Loucy (cell line): ENCODE measurements at regions not wholly inside any gene's neighbourhood (a gene's known extent, or its start where the extent isn't known, plus 50 kb on each side); places are given as distances from the start of the nearest gene placed in this dataset.

Experiments
- H2AFZ ChIP-seq: fragments of 200-600 bp; sonication (generic); 2 replicates; pipeline ENCODE4 v1.6.0; 2016; ENCODE audit warnings: antibody characterized with exemption, mild to moderate bottlenecking, low read length, moderate library complexity
- H3F3A ChIP-seq: fragments of 200-600 bp; 2 replicates; pipeline ENCODE4 v1.6.0; 2016; ENCODE audit warnings: antibody characterized with exemption, low read depth, mild to moderate bottlenecking
- H3K27me3 ChIP-seq: fragments of 200-600 bp; sonication (generic); 2 replicates; pipeline ENCODE4 v1.6.1; 2014; ENCODE audit warnings: low read length, mild to moderate bottlenecking; ENCODE audit not compliant: insufficient read depth, poor library complexity, severe bottlenecking
- H3K36me3 ChIP-seq: fragments of 200-600 bp; sonication (generic); 2 replicates; pipeline ENCODE4 v1.6.1; 2016; ENCODE audit warnings: low read length; ENCODE audit not compliant: insufficient read depth
- H3K4me1 ChIP-seq: fragments of 200-600 bp; sonication (generic); 2 replicates; pipeline ENCODE4 v1.5.1; 2014; ENCODE audit warnings: low read length, mild to moderate bottlenecking; ENCODE audit not compliant: insufficient read depth, poor library complexity, severe bottlenecking
- H3K4me2 ChIP-seq: fragments of 200-600 bp; sonication (generic); 2 replicates; pipeline ENCODE4 v1.6.0; 2014; ENCODE audit warnings: antibody characterized with exemption, low read length, low read depth, mild to moderate bottlenecking; ENCODE audit not compliant: poor library complexity, severe bottlenecking
- H3K4me3 ChIP-seq: fragments of 200-600 bp; sonication (generic); 2 replicates; pipeline ENCODE4 v1.5.1; 2014; ENCODE audit warnings: low read length, mild to moderate bottlenecking, mixed read lengths; ENCODE audit not compliant: poor library complexity, severe bottlenecking
- H3K79me2 ChIP-seq: fragments of 200-600 bp; sonication (generic); 2 replicates; pipeline ENCODE4 v1.6.1; 2014; ENCODE audit warnings: low read length; ENCODE audit not compliant: insufficient read depth
- H3K9ac ChIP-seq: fragments of 200-600 bp; sonication (generic); 2 replicates; pipeline ENCODE4 v1.6.0; 2014; ENCODE audit warnings: mild to moderate bottlenecking, low read depth, low read length, moderate library complexity; ENCODE audit not compliant: poor library complexity, severe bottlenecking
- H3K9me2 ChIP-seq: fragments of 200-600 bp; sonication (generic); replicated peaks from 2 replicates; pipeline ENCODE4 v1.6.1; 2016; ENCODE audit warnings: low read depth, low read length, mixed read lengths
- H3K9me3 ChIP-seq: fragments of 200-600 bp; sonication (generic); 2 replicates; pipeline ENCODE4 v1.6.1; 2014; ENCODE audit warnings: mild to moderate bottlenecking, antibody characterized with exemption, low read length, low read depth; ENCODE audit not compliant: insufficient read depth
- H4K20me1 ChIP-seq: fragments of 200-600 bp; sonication (generic); 2 replicates; pipeline ENCODE4 v1.6.0; 2014; ENCODE audit warnings: antibody characterized with exemption, low read length, mild to moderate bottlenecking; ENCODE audit not compliant: insufficient read depth, poor library complexity, severe bottlenecking
- CTCF ChIP-seq: fragments of 200-600 bp; sonication (generic); conservative IDR thresholded peaks from 2 replicates; pipeline ENCODE4 v1.5.1; 2014; ENCODE audit warnings: mild to moderate bottlenecking, antibody characterized with exemption, low read length
- EZH2phosphoT487 ChIP-seq: fragments of 200-600 bp; IDR thresholded peaks from 2 replicates; pipeline ENCODE4 v1.6.1; 2018; ENCODE audit warnings: antibody characterized with exemption, mild to moderate bottlenecking, moderate library complexity, borderline replicate concordance

- H3K9ac ChIP-seq = no peak overlapping the region
- H3K4me1 ChIP-seq = no peaks in the 10 kb centered on the region
- no peaks in the 10 kb centered on the region for H3F3A ChIP-seq
- H3K27me3 ChIP-seq = no peaks in the 10 kb centered on the region
- no peaks in the 10 kb centered on the region for H3K79me2 ChIP-seq
- no peaks in the 10 kb centered on the region for H3K9me2 ChIP-seq
- no peaks in the 10 kb centered on the region for H3K9me3 ChIP-seq
- no peak overlapping the region for H3K4me2 ChIP-seq
- H3K4me3 ChIP-seq = no peak overlapping the region
- H4K20me1 ChIP-seq = no peaks in the 10 kb centered on the region
- TF ChIP-seq CTCF = no peak
- no peak for TF ChIP-seq EZH2phosphoT487
- H2AFZ ChIP-seq = no peak overlapping the region
- no peaks in the 10 kb centered on the region for H3K36me3 ChIP-seq
Measured at GRCh38 chr14:83395321-83395720, 1861.7 kb upstream of the SEL1L start.

GRCh38 chr14:83416476-83416875 is 1882.8 kb upstream of the SEL1L start:
- no peak overlapping the region for H2AFZ ChIP-seq
- H3K79me2 ChIP-seq = no peaks in the 10 kb centered on the region
- H3F3A ChIP-seq = no peaks in the 10 kb centered on the region
- no peaks in the 10 kb centered on the region for H3K4me1 ChIP-seq
- H3K9me3 ChIP-seq = no peaks in the 10 kb centered on the region
- no peaks in the 10 kb centered on the region for H3K27me3 ChIP-seq
- TF ChIP-seq CTCF (no peak), EZH2phosphoT487 (no peak)
- no peak overlapping the region for H3K9ac ChIP-seq
- no peaks in the 10 kb centered on the region for H4K20me1 ChIP-seq
- H3K4me2 ChIP-seq = no peak overlapping the region
- H3K36me3 ChIP-seq = no peaks in the 10 kb centered on the region
- no peaks in the 10 kb centered on the region for H3K9me2 ChIP-seq
- no peak overlapping the region for H3K4me3 ChIP-seq

- Histone ChIP-seq H3K79me2 (no peaks in the 10 kb centered on the region), H3K36me3 (no peaks in the 10 kb centered on the region), H3K9me3 (no peaks in the 10 kb centered on the region), H3K27me3 (no peaks in the 10 kb centered on the region), H3K9ac (no peak overlapping the region), H2AFZ (no peak overlapping the region), H3K9me2 (no peaks in the 10 kb centered on the region), H4K20me1 (no peaks in the 10 kb centered on the region), H3K4me2 (no peak overlapping the region), H3F3A (no peaks in the 10 kb centered on the region), H3K4me3 (no peak overlapping the region), H3K4me1 (no peaks in the 10 kb centered on the region)
- no peak for TF ChIP-seq CTCF
- no peak for TF ChIP-seq EZH2phosphoT487
Measured at GRCh38 chr14:83419420-83419819, 1885.8 kb upstream of the SEL1L start.
